ENCODE measurements at regions not wholly inside any gene's neighbourhood (a gene's known extent, or its start where the extent isn't known, plus 50 kb on each side); places are given as distances from the start of the nearest gene placed in this dataset.

DNA sequence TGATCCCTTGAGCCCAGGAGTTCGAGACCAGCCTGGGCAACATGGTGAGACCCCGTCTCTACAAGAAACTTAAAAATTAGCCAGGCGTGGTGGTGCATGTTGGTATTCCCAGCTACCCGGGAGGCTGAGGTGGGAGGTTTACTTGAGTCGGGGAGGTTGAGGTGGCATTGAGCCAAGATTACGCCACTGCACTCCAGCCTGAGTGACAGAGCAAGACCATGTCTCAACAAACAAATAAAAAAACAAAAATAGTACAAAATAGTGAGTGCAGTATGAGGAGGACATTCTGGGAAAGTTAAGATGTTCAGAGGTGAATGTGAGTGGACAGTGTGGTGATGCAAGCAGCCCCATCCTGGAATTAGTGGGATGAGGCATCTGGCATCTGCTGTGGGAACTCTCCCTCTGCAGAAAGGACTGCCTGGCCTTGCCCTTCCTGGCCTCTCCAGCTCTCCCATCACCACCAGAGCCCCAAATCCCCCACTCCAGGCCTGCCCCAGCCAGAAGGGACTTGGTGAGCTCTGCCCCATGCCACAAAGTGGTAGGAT lies 96.6 kb upstream of the PARD3 start:
- TF ChIP-seq CTCF (IDR thresholded peaks at IDR 0.05) (no peak), POLR2A (IDR thresholded peaks at IDR 0.05) (no peak)

All from upper lobe of left lung (tissue), 4 donors.